Endothelial cell of umbilical vein (primary cell): ENCODE measurements at regions not wholly inside any gene's neighbourhood (a gene's known extent, or its start where the extent isn't known, plus 50 kb on each side); places are given as distances from the start of the nearest gene placed in this dataset.
"Not testable (repeated sequence)": the region's sequence is repeated elsewhere in the genome, so short reads cannot be mapped to it uniquely, and the experiment has no call there.

ENCODE experiments used
- BruUV-seq: library from RNA; stranded (reverse); fragments of 400-500 nt; replicated peaks from 2 replicates; lab custom pipeline; 2021; lab: Mats Ljungman, UMichigan
- CTCF ChIA-PET: fragments of 300-600, 350-600 bp; sonication (Branson Sonifier 250); formaldehyde crosslinking; loops from one replicate; lab custom pipeline; 2021; ENCODE audit warnings: antibody characterized with exemption, inconsistent platforms; lab: Charles Lee
- POLR2A ChIA-PET: fragments of 300-600, 350-600 bp; sonication (Branson Sonifier 250); formaldehyde crosslinking; loops from one replicate; lab custom pipeline; 2021; ENCODE audit warnings: antibody characterized with exemption, inconsistent platforms; lab: Charles Lee
- DNase-seq: peaks from one replicate; pipeline ENCODE4 v3.0.0-alpha.2; 2011; ENCODE audit warnings: low read depth, low spot score
- FAIRE-seq: peaks from 2 replicates; lab custom pipeline; 2011; peaks lifted over from hg19 to GRCh38; lab: Jason Lieb, UNC
- H2AFZ ChIP-seq: 2 replicates; pipeline ENCODE4 v1.6.0; 2012; ENCODE audit warnings: low read depth, low read length, control low read depth, inconsistent platforms
- H3K27ac ChIP-seq: 2 replicates; pipeline ENCODE4 v1.5.1; 2011; ENCODE audit warnings: low read depth, mild to moderate bottlenecking, control low read depth, low read length, moderate library complexity; ENCODE audit not compliant: insufficient read depth
- H3K27me3 ChIP-seq, 2 experiments: 2 replicates each; pipeline versions ENCODE4 v1.6.0 to v1.6.1; 2011; ENCODE audit warnings: low read length in 2 of 2, mixed read lengths in 1 of 2; ENCODE audit not compliant: control insufficient read depth in 2 of 2, insufficient read depth in 2 of 2
- H3K36me3 ChIP-seq, 2 experiments: 2 replicates in 1 of 2; 3 replicates in 1 of 2; pipeline ENCODE4 v1.5.1; 2011; ENCODE audit warnings: low read length in 2 of 2, mild to moderate bottlenecking in 1 of 2, moderate library complexity in 1 of 2; ENCODE audit not compliant: control insufficient read depth in 2 of 2, insufficient read depth in 2 of 2; ENCODE audit errors: extremely low read depth in 1 of 2
- H3K4me1 ChIP-seq: 3 replicates; pipeline ENCODE4 v1.5.1; 2011; ENCODE audit warnings: mild to moderate bottlenecking, low read length; ENCODE audit not compliant: control insufficient read depth, insufficient read depth; ENCODE audit errors: extremely low read depth
- H3K4me2 ChIP-seq: 2 replicates; pipeline ENCODE4 v1.6.1; 2011; ENCODE audit warnings: low read length, control low read depth, mixed read lengths; ENCODE audit not compliant: insufficient read depth
- H3K4me3 ChIP-seq, 3 experiments: fragments of 200-600 bp in 1 of 3; sonication (generic), shearing (Covaris generic) in 1 of 3; replicated peaks in 1 of 3; 2 replicates each; pipeline ENCODE4 v1.5.1; 2011 to 2016; ENCODE audit warnings: control low read depth in 3 of 3, low read length in 3 of 3, mild to moderate bottlenecking in 2 of 3, inconsistent platforms in 1 of 3, low read depth in 1 of 3, moderate library complexity in 1 of 3; ENCODE audit not compliant: insufficient read depth in 1 of 3
- H3K79me2 ChIP-seq: 2 replicates; pipeline ENCODE4 v1.6.0; 2012; ENCODE audit warnings: low read length, inconsistent platforms; ENCODE audit not compliant: control insufficient read depth, insufficient read depth
- H3K9ac ChIP-seq: replicated peaks from 2 replicates; pipeline ENCODE3; 2011; ENCODE audit warnings: low read length, control low read depth; ENCODE audit not compliant: insufficient read depth; ENCODE audit errors: extremely low read depth
- H3K9me1 ChIP-seq: replicated peaks from 3 replicates; pipeline ENCODE4 v1.6.0; 2011; ENCODE audit warnings: mild to moderate bottlenecking, low read length; ENCODE audit not compliant: control insufficient read depth, insufficient read depth; ENCODE audit errors: extremely low read depth
- H3K9me3 ChIP-seq: replicated peaks from 2 replicates; pipeline ENCODE4 v1.5.1; 2012; ENCODE audit warnings: low read length, inconsistent platforms; ENCODE audit not compliant: control insufficient read depth, insufficient read depth
- H4K20me1 ChIP-seq: replicated peaks from 2 replicates; pipeline ENCODE3; 2011; ENCODE audit warnings: mild to moderate bottlenecking, low read length; ENCODE audit not compliant: control insufficient read depth, insufficient read depth; ENCODE audit errors: extremely low read depth
- EZH2 ChIP-seq: IDR thresholded peaks from 2 replicates; pipeline ENCODE4 v1.6.1; 2012; ENCODE audit warnings: borderline replicate concordance, low read depth, mild to moderate bottlenecking, moderate library complexity, low read length, inconsistent platforms; ENCODE audit not compliant: severe bottlenecking
- FOS ChIP-seq: IDR thresholded peaks from 2 replicates; pipeline ENCODE4 v1.6.1; 2011; ENCODE audit warnings: mild to moderate bottlenecking, low read length, moderate library complexity, borderline replicate concordance; ENCODE audit not compliant: insufficient read depth
- GATA2 ChIP-seq: IDR thresholded peaks from 2 replicates; pipeline ENCODE4 v1.7.0; 2011; ENCODE audit warnings: low read depth, mild to moderate bottlenecking, moderate library complexity, mixed read lengths, low read length; ENCODE audit not compliant: insufficient read length, insufficient read depth
- JUN ChIP-seq: IDR thresholded peaks from 2 replicates; pipeline ENCODE4 v1.6.1; 2011; ENCODE audit warnings: borderline replicate concordance, low read depth; ENCODE audit not compliant: insufficient read length, insufficient read depth
- MYC ChIP-seq: IDR thresholded peaks from one replicate; pipeline ENCODE4 v1.6.1; 2011; ENCODE audit warnings: mild to moderate bottlenecking, low read depth, low read length
- POLR2A ChIP-seq: IDR thresholded peaks from 2 replicates; pipeline ENCODE4 v1.6.1; 2012; ENCODE audit warnings: low read depth, mild to moderate bottlenecking, control low read depth, low read length
- POLR2AphosphoS5 ChIP-seq: IDR thresholded peaks from 2 replicates; pipeline ENCODE4 v1.6.1; 2012; ENCODE audit warnings: low read depth, mild to moderate bottlenecking, control low read depth, low read length, moderate library complexity; ENCODE audit not compliant: insufficient read depth
- dilution Hi-C: fragments of 300-500 bp; cut with MboI; formaldehyde crosslinking; loops from one replicate; pipeline ENCODE4 v1.15.0; 2019; ENCODE audit warnings: low sequenced_read_pairs; ENCODE audit not compliant: extremely low pct_ligation_motif_present
- intact Hi-C: fragments of 100-400 bp; cut with micrococcal nuclease; formaldehyde crosslinking; loops from one replicate; pipeline ENCODE4 v1.10.0; 2022
- TF ChIP-seq, protein P1 (sequence below): IDR thresholded peaks from 2 replicates; pipeline ENCODE4 v1.6.1; 2011; ENCODE audit not compliant: insufficient read depth, insufficient read length
- TF ChIP-seq, protein P2 (sequence below), 2 donors: IDR thresholded peaks; 1 replicate in 1 of 2; 2 replicates in 1 of 2; pipeline ENCODE4 v1.5.1; 2011; ENCODE audit warnings: low read length in 2 of 2, mild to moderate bottlenecking in 2 of 2, moderate library complexity in 2 of 2, control low read depth in 1 of 2, inconsistent platforms in 1 of 2, low read depth in 1 of 2; ENCODE audit not compliant: insufficient read depth in 1 of 2; ENCODE audit errors: extremely low read depth in 1 of 2

DNA sequence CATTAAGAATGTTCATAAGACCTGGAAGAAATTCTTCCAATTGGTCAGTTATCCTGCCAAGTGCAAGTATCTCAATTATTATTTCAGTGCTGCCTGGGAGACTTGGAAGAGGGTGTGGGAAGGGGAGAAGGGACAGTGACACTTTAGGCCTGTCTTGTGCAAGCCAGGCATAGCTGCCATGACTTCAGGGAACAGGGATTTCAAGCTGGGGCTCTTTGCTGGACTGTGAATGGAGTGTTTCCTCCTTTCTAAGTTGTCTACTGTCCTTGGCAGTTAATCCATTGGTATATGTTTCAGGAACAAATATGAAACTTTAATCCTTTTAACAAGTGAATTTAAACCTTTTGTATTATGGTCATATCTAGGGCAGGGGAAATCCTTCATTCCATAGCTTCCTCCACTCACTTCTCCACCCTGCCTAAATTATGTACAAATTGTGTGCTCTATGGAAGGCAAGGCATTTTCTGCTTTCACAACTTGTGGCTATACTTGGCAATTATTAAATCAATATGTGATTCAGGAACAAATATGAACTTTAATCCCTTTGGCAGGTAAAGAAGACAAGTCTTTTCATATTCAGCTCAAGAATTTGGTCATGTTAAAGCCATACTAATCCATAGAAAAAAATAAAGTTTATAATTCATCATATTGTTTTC lies 72.7 kb upstream of the IL33 start:
- Histone ChIP-seq H2AFZ (no peak overlapping the region), H3K4me1 (no peaks in the 10 kb centered on the region), H3K27me3 (no peaks in the 10 kb centered on the region), H3K9me1 (no peaks in the 10 kb centered on the region), H3K9me3 (no peaks in the 10 kb centered on the region), H3K9ac (no peak overlapping the region), H3K27ac (no peak overlapping the region), H3K4me2 (no peak overlapping the region), H3K36me3 (no peaks in the 10 kb centered on the region), H3K4me3 (no peak overlapping the region), H3K79me2 (no peaks in the 10 kb centered on the region), H4K20me1 (no peaks in the 10 kb centered on the region)
- dilution Hi-C loops (no loop called here), intact Hi-C loops (no loop called here)
- DNase-seq = no peak
- TF ChIP-seq, protein P1, sequence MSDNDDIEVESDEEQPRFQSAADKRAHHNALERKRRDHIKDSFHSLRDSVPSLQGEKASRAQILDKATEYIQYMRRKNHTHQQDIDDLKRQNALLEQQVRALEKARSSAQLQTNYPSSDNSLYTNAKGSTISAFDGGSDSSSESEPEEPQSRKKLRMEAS = no peak
- no peak for TF ChIP-seq FOS
- no peak for TF ChIP-seq GATA2
- TF ChIP-seq MYC = no peak
- TF ChIP-seq, protein P2, sequence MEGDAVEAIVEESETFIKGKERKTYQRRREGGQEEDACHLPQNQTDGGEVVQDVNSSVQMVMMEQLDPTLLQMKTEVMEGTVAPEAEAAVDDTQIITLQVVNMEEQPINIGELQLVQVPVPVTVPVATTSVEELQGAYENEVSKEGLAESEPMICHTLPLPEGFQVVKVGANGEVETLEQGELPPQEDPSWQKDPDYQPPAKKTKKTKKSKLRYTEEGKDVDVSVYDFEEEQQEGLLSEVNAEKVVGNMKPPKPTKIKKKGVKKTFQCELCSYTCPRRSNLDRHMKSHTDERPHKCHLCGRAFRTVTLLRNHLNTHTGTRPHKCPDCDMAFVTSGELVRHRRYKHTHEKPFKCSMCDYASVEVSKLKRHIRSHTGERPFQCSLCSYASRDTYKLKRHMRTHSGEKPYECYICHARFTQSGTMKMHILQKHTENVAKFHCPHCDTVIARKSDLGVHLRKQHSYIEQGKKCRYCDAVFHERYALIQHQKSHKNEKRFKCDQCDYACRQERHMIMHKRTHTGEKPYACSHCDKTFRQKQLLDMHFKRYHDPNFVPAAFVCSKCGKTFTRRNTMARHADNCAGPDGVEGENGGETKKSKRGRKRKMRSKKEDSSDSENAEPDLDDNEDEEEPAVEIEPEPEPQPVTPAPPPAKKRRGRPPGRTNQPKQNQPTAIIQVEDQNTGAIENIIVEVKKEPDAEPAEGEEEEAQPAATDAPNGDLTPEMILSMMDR (IDR thresholded peaks at IDR 0.05; ENCODE audit: extremely low read depth in 1 of 2, insufficient read depth in 1 of 2, low read depth in 1 of 2, low read length in 2 of 2) = no peak
- TF ChIP-seq POLR2AphosphoS5 = no peak
- no peak for TF ChIP-seq JUN
- no peak for TF ChIP-seq POLR2A
- TF ChIP-seq EZH2 = no peak
- FAIRE-seq = no peak
- ChIA-PET POLR2A (no interaction called here), CTCF (interaction anchor here (1.0 to 1.2 kb wide), 2 partner anchors 15 to 89 kb away, joined by 3 read pairs; no protein-coding TSS in a partner anchor)
- BruUV-seq = no TSS peak

DNA sequence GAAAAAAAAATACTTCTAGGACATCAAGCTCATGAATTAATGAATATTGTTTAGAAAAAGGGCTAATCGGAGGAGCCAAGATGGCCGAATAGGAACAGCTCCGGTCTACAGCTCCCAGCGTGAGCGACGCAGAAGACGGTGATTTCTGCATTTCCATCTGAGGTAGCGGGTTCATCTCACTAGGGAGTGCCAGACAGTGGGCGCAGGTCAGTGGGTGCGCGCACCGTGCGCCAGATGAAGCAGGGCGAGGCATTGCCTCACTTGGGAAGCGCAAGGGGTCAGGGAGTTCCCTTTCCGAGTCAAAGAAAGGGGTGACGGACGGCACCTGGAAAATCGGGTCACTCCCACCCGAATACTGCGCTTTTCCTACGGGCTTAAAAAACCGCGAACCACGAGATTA lies 79.8 kb upstream of the IL33 start:
- dilution Hi-C loops, H3K9ac ChIP-seq, H3K27me3 ChIP-seq, FAIRE-seq, POLR2A ChIA-PET, intact Hi-C loops, H3K79me2 ChIP-seq, CTCF ChIA-PET, H3K27ac ChIP-seq, DNase-seq, BruUV-seq, H2AFZ ChIP-seq, H4K20me1 ChIP-seq, H3K4me1 ChIP-seq, H3K9me1 ChIP-seq, H3K4me3 ChIP-seq, H3K36me3 ChIP-seq, H3K9me3 ChIP-seq, H3K4me2 ChIP-seq: not testable (repeated sequence)
